A673 (cell line): ENCODE measurements at regions not wholly inside any gene's neighbourhood (a gene's known extent, or its start where the extent isn't known, plus 50 kb on each side); places are given as distances from the start of the nearest gene placed in this dataset.

Experiments
- CTCF ChIP-seq: fragments of 300-800, 200-600 bp; sonication (generic); conservative IDR thresholded peaks from 2 replicates; pipeline ENCODE4 v1.5.1; 2017; ENCODE audit warnings: low read depth, mild to moderate bottlenecking, antibody characterized with exemption, low read length, moderate library complexity, mixed read lengths
- EZH2 ChIP-seq: fragments of 200-600 bp; sonication (generic); IDR thresholded peaks from 2 replicates; pipeline ENCODE4 v1.6.1; 2017; ENCODE audit warnings: borderline replicate concordance, low read depth, mild to moderate bottlenecking, mixed read lengths, antibody characterized with exemption, low read length; ENCODE audit not compliant: poor library complexity, severe bottlenecking

- no peak for TF ChIP-seq CTCF
- no peak for TF ChIP-seq EZH2
These were observed 588.8 kb upstream of the GOLIM4 start for GRCh38 chr3:168684519-168684918.
